Thymus (tissue), 11 donors: ENCODE measurements at regions not wholly inside any gene's neighbourhood (a gene's known extent, or its start where the extent isn't known, plus 50 kb on each side); places are given as distances from the start of the nearest gene placed in this dataset.

ENCODE experiments used
- DNase-seq, 9 donors: peaks; one replicate each; pipeline ENCODE4 v3.0.0-alpha.2; 2013; ENCODE audit warnings: low spot score in 9 of 9, low read depth in 6 of 9, missing footprints in 1 of 9
- H3K27ac ChIP-seq, 2 donors: one replicate each; pipeline ENCODE4 v1.5.1; 2013; ENCODE audit warnings: control low read depth in 1 of 2, low read depth in 1 of 2, low read length in 1 of 2, mild to moderate bottlenecking in 1 of 2, moderate library complexity in 1 of 2
- H3K27me3 ChIP-seq, 2 donors: one replicate each; pipeline ENCODE4 v1.5.1; 2013; ENCODE audit warnings: low read length in 1 of 2; ENCODE audit not compliant: control insufficient read depth in 2 of 2, insufficient read depth in 1 of 2
- H3K36me3 ChIP-seq, 2 donors: one replicate each; pipeline ENCODE4 v1.5.1; 2013; ENCODE audit warnings: low read length in 1 of 2, mild to moderate bottlenecking in 1 of 2, moderate library complexity in 1 of 2; ENCODE audit not compliant: control insufficient read depth in 2 of 2, insufficient read depth in 2 of 2
- H3K4me1 ChIP-seq, 2 donors: one replicate each; pipeline ENCODE4 v1.5.1; 2013; ENCODE audit warnings: low read length in 2 of 2; ENCODE audit not compliant: control insufficient read depth in 2 of 2, insufficient read depth in 2 of 2
- H3K4me3 ChIP-seq, 2 donors: one replicate each; pipeline ENCODE4 v1.5.1; 2013; ENCODE audit warnings: low read length in 2 of 2, control low read depth in 1 of 2, mild to moderate bottlenecking in 1 of 2
- H3K9me3 ChIP-seq, 2 donors: one replicate each; pipeline ENCODE4 v1.5.1; 2013; ENCODE audit warnings: low read length in 1 of 2, mild to moderate bottlenecking in 1 of 2; ENCODE audit not compliant: control insufficient read depth in 2 of 2, insufficient read depth in 1 of 2
- WGBS: extraction: QIAGEN DNeasy Blood & Tissue Kit; methylation state at CpG from one replicate; pipeline ENCODE4 v1.1.7; 2013; 5-methylcytosine and 5-hydroxymethylcytosine counted together
- donor health status: healthy.

- no peaks in the 10 kb centered on the region for H3K27me3 ChIP-seq
- no peak overlapping the region for H3K4me3 ChIP-seq
- no peak overlapping the region for H3K27ac ChIP-seq
- no peaks in the 10 kb centered on the region for H3K36me3 ChIP-seq
- no peaks in the 10 kb centered on the region for H3K9me3 ChIP-seq
- no peak for DNase-seq
- H3K4me1 ChIP-seq = no peaks in the 10 kb centered on the region
Observed at GRCh38 chr1:87976316-87976715, 647.6 kb downstream of the LMO4 start.

GRCh38 chr1:87977145-87977544, 648.5 kb downstream of the LMO4 start:
- no peaks in the 10 kb centered on the region for H3K9me3 ChIP-seq
- H3K36me3 ChIP-seq = no peaks in the 10 kb centered on the region
- no peak overlapping the region for H3K27ac ChIP-seq
- H3K4me3 ChIP-seq = no peak overlapping the region
- DNase-seq = no peak
- 98% methylated on average over 2 of the region's 2 CpGs for WGBS
- no peaks in the 10 kb centered on the region for H3K4me1 ChIP-seq
- no peaks in the 10 kb centered on the region for H3K27me3 ChIP-seq

- Histone ChIP-seq H3K27ac (no peak overlapping the region), H3K27me3 (no peaks in the 10 kb centered on the region), H3K36me3 (no peaks in the 10 kb centered on the region), H3K9me3 (no peaks in the 10 kb centered on the region), H3K4me1 (no peaks in the 10 kb centered on the region), H3K4me3 (no peak overlapping the region)
- 61% methylated on average over 2 of the region's 2 CpGs for WGBS
- peak in 1 of 9 donors; percentile 1 for DNase-seq
Observed at GRCh38 chr1:87979079-87979478, 650.4 kb downstream of the LMO4 start.

GRCh38 chr1:87980494-87980893, 651.8 kb downstream of the LMO4 start:
- DNase-seq = no peak
- Histone ChIP-seq H3K4me3 (no peak overlapping the region), H3K36me3 (no peaks in the 10 kb centered on the region), H3K27ac (no peak overlapping the region), H3K4me1 (no peaks in the 10 kb centered on the region), H3K9me3 (no peaks in the 10 kb centered on the region), H3K27me3 (no peaks in the 10 kb centered on the region)
- 90% methylated on average over 3 of the region's 3 CpGs for WGBS

GRCh38 chr1:87981386-87981785, 652.7 kb downstream of the LMO4 start:
- H3K4me3 ChIP-seq = no peak overlapping the region
- no peak for DNase-seq
- H3K36me3 ChIP-seq = no peaks in the 10 kb centered on the region
- 93% methylated on average over 2 of the region's 2 CpGs for WGBS
- H3K27ac ChIP-seq = no peak overlapping the region
- H3K27me3 ChIP-seq = no peaks in the 10 kb centered on the region
- no peaks in the 10 kb centered on the region for H3K4me1 ChIP-seq
- H3K9me3 ChIP-seq = no peaks in the 10 kb centered on the region

GRCh38 chr1:87981810-87982209, 653.1 kb downstream of the LMO4 start:
- Histone ChIP-seq H3K27ac (no peak overlapping the region), H3K27me3 (no peaks in the 10 kb centered on the region), H3K4me1 (no peaks in the 10 kb centered on the region), H3K4me3 (no peak overlapping the region), H3K9me3 (no peaks in the 10 kb centered on the region), H3K36me3 (no peaks in the 10 kb centered on the region)
- DNase-seq = no peak
- WGBS = 98% methylated on average over 1 of the region's 1 CpG

GRCh38 chr1:87983841-87984240, 655.2 kb downstream of the LMO4 start:
- Histone ChIP-seq H3K9me3 (no peaks in the 10 kb centered on the region), H3K27ac (no peak overlapping the region)
- WGBS = 93% methylated on average over 1 of the region's 1 CpG

GRCh38 chr1:87985071-87985470, 656.4 kb downstream of the LMO4 start:
- Histone ChIP-seq H3K4me1 (no peaks in the 10 kb centered on the region), H3K4me3 (no peak overlapping the region), H3K9me3 (no peaks in the 10 kb centered on the region), H3K27ac (no peak overlapping the region), H3K36me3 (no peaks in the 10 kb centered on the region), H3K27me3 (no peaks in the 10 kb centered on the region)
- DNase-seq = no peak
- 100% methylated on average over 1 of the region's 1 CpG for WGBS

More at GRCh38 chr1:87983841-87984240, 655.2 kb downstream of the LMO4 start:
- Histone ChIP-seq H3K4me3 (no peak overlapping the region), H3K27me3 (no peaks in the 10 kb centered on the region), H3K36me3 (no peaks in the 10 kb centered on the region), H3K4me1 (no peaks in the 10 kb centered on the region)
- DNase-seq = no peak

- Histone ChIP-seq H3K36me3 (no peaks in the 10 kb centered on the region), H3K27ac (no peak overlapping the region), H3K4me3 (no peak overlapping the region), H3K4me1 (no peaks in the 10 kb centered on the region), H3K27me3 (no peaks in the 10 kb centered on the region), H3K9me3 (no peaks in the 10 kb centered on the region)
- no peak for DNase-seq
- WGBS = 92% methylated on average over 6 of the region's 6 CpGs
Observed at GRCh38 chr1:87986130-87986866, 657.6 kb downstream of the LMO4 start.
